ENCODE measurements at regions not wholly inside any gene's neighbourhood (a gene's known extent, or its start where the extent isn't known, plus 50 kb on each side); places are given as distances from the start of the nearest gene placed in this dataset.

- intact Hi-C loops (cut with DNase I), result no loop called here
- H3K27ac ChIP-seq, result no peak overlapping the region
- no peaks in the 10 kb centered on the region for H3K27me3 ChIP-seq
- H3K9me3 ChIP-seq, result no peaks in the 10 kb centered on the region
- H3K4me3 ChIP-seq, result no peak overlapping the region
- no peak for DNase-seq
- 57 to 80% (median 75%) methylated on average over 1 of the region's 1 CpG for WGBS, 3 donors
- no peaks in the 10 kb centered on the region for H3K4me1 ChIP-seq (ENCODE audit: insufficient read depth)
- TF ChIP-seq POLR2A (IDR thresholded peaks at IDR 0.05) (no peak), EP300 (IDR thresholded peaks at IDR 0.05) (no peak), CTCF (IDR thresholded peaks at IDR 0.05) (no peak)
- no peaks in the 10 kb centered on the region for H3K36me3 ChIP-seq
Measured at GRCh38 chr2:220857368-220857767, 714.7 kb downstream of the EPHA4 start.

GRCh38 chr2:220858101-220858500 lies 714.0 kb downstream of the EPHA4 start:
- WGBS, 3 donors, result 85 to 94% (median 87%) methylated on average over 2 of the region's 2 CpGs

GRCh38 chr2:220871909-220872308 lies 700.2 kb downstream of the EPHA4 start:
- intact Hi-C loops (cut with DNase I), result no loop called here
- no peak for TF ChIP-seq CTCF (IDR thresholded peaks at IDR 0.05)
- no peak for TF ChIP-seq EP300 (IDR thresholded peaks at IDR 0.05)
- TF ChIP-seq POLR2A (IDR thresholded peaks at IDR 0.05), result no peak
- Histone ChIP-seq H3K9me3 (no peaks in the 10 kb centered on the region), H3K36me3 (no peaks in the 10 kb centered on the region), H3K27ac (no peak overlapping the region), H3K4me1 (ENCODE audit: insufficient read depth) (no peaks in the 10 kb centered on the region), H3K4me3 (no peak overlapping the region), H3K27me3 (no peaks in the 10 kb centered on the region)
- no peak for DNase-seq
- WGBS, 3 donors, result 92 to 98% (median 96%) methylated on average over 6 of the region's 6 CpGs

More at GRCh38 chr2:220858101-220858500, 714.0 kb downstream of the EPHA4 start:
- TF ChIP-seq CTCF (IDR thresholded peaks at IDR 0.05) (no peak), POLR2A (IDR thresholded peaks at IDR 0.05) (no peak), EP300 (IDR thresholded peaks at IDR 0.05) (no peak)
- H3K27ac ChIP-seq, result no peak overlapping the region
- H3K9me3 ChIP-seq, result no peaks in the 10 kb centered on the region
- no peaks in the 10 kb centered on the region for H3K4me1 ChIP-seq (ENCODE audit: insufficient read depth)
- H3K27me3 ChIP-seq, result no peaks in the 10 kb centered on the region
- H3K4me3 ChIP-seq, result no peak overlapping the region
- intact Hi-C loops (cut with DNase I), result no loop called here
- H3K36me3 ChIP-seq, result no peaks in the 10 kb centered on the region
- DNase-seq, result no peak

GRCh38 chr2:220876080-220876824 lies 695.9 kb downstream of the EPHA4 start:
- no peaks in the 10 kb centered on the region for H3K36me3 ChIP-seq
- no peak overlapping the region for H3K27ac ChIP-seq
- H3K4me1 ChIP-seq (ENCODE audit: insufficient read depth), result no peaks in the 10 kb centered on the region
- no peak for DNase-seq
- intact Hi-C loops (cut with DNase I), result no loop called here
- H3K27me3 ChIP-seq, result no peaks in the 10 kb centered on the region
- H3K9me3 ChIP-seq, result no peaks in the 10 kb centered on the region
- H3K4me3 ChIP-seq, result no peak overlapping the region
- 43 to 48% (median 43%) methylated on average over 3 of the region's 3 CpGs for WGBS, 3 donors
- no peak for TF ChIP-seq EP300 (IDR thresholded peaks at IDR 0.05)
- TF ChIP-seq CTCF (IDR thresholded peaks at IDR 0.05), result no peak
- TF ChIP-seq POLR2A (IDR thresholded peaks at IDR 0.05), result no peak
